Right lobe of liver (tissue), 6 donors: ENCODE measurements at regions not wholly inside any gene's neighbourhood (a gene's known extent, or its start where the extent isn't known, plus 50 kb on each side); places are given as distances from the start of the nearest gene placed in this dataset.

Experiments used
- ATAC-seq, 4 donors: fragments of 200-7000 bp; cut with Tn5 transposase; one replicate each; pipeline ENCODE4 v1.9.1; 2020; ENCODE audit warnings: mild to moderate bottlenecking in 4 of 4, moderate library complexity in 4 of 4
- DNase-seq, 3 donors: peaks; one replicate each; pipeline ENCODE4 v3.0.0-alpha.2; 2020
- H3K27ac ChIP-seq, 3 donors: fragments of 200-600 bp; one replicate each; pipeline ENCODE4 v1.8.0; 2022
- H3K27me3 ChIP-seq, 2 donors: fragments of 200-600 bp; one replicate each; pipeline ENCODE4 v1.8.0; 2022
- H3K36me3 ChIP-seq, 4 donors: fragments of 200-600 bp; sonication (generic) in 1 of 4; one replicate each; pipeline versions ENCODE4 v1.5.1 to v1.8.0; 2017 to 2022; ENCODE audit warnings: control low read depth in 1 of 4
- H3K4me1 ChIP-seq, 4 donors: fragments of 200-600 bp; sonication (generic) in 1 of 4; one replicate each; pipeline versions ENCODE4 v1.5.1 to v1.8.0; 2017 to 2022; ENCODE audit warnings: control low read depth in 1 of 4
- H3K4me3 ChIP-seq, 3 donors: fragments of 200-600 bp; one replicate each; pipeline ENCODE4 v1.8.0; 2022
- H3K9me3 ChIP-seq, 4 donors: fragments of 200-600 bp; sonication (generic) in 1 of 4; one replicate each; pipeline versions ENCODE4 v1.5.1 to v1.8.0; 2017 to 2022; ENCODE audit warnings: control low read depth in 1 of 4
- CTCF ChIP-seq, 4 donors: fragments of 200-600 bp in 3 of 4; fragments of 450-650 bp in 1 of 4; IDR thresholded peaks; one replicate each; pipeline versions ENCODE4 v1.5.1 to v1.8.0; 2016 to 2022; ENCODE audit warnings: antibody characterized with exemption in 4 of 4, mild to moderate bottlenecking in 2 of 4
- POLR2A ChIP-seq: fragments of 450-650 bp; IDR thresholded peaks from one replicate; pipeline ENCODE4 v1.6.1; 2017; ENCODE audit warnings: antibody characterized with exemption, mild to moderate bottlenecking
- WGBS: methylation state at CpG from one replicate; pipeline ENCODE4 v1.1.6; 2018; ENCODE audit warnings: low coverage, low lambda C conversion rate; ENCODE audit not compliant: insufficient coverage; ENCODE audit errors: missing lambda C conversion rate; 5-methylcytosine and 5-hydroxymethylcytosine counted together
- intact Hi-C, 2 donors: fragments of 100-400 bp; cut with DNase I; formaldehyde crosslinking; loops; one replicate each; pipeline versions ENCODE4 v1.11.2 to v1.14.1; 2022
- donor health status: DM: no; HTN: yes; CAD: no.
- donor health status: DM: no; HTN: no; CAD: no.
- donor health status: DM: no; HTN: no; CAD: no.
- donor health status: DM: no; HTN: yes; CAD: no.
- donor health status: DM: no; HTN: yes; CAD: no.

GRCh38 chr13:81314461-81314860, 973.5 kb upstream of the SPRY2 start:
- intact Hi-C loops, result no loop called here
- H3K36me3 ChIP-seq, result no peaks in the 10 kb centered on the region
- ATAC-seq (no peak), DNase-seq (no peak)
- WGBS, result 63% methylated on average over 3 of the region's 3 CpGs
- H3K27me3 ChIP-seq, result no peaks in the 10 kb centered on the region
- H3K9me3 ChIP-seq, result no peaks in the 10 kb centered on the region
- no peaks in the 10 kb centered on the region for H3K4me1 ChIP-seq
- no peak overlapping the region for H3K27ac ChIP-seq
- TF ChIP-seq CTCF (IDR thresholded peaks at IDR 0.05), result no peak
- TF ChIP-seq POLR2A, result no peak
- H3K4me3 ChIP-seq, result no peak overlapping the region

GRCh38 chr13:81305928-81306327, 965.0 kb upstream of the SPRY2 start:
- intact Hi-C loops, result no loop called here
- H3K9me3 ChIP-seq, result no peaks in the 10 kb centered on the region
- no peak overlapping the region for H3K27ac ChIP-seq
- TF ChIP-seq CTCF (IDR thresholded peaks at IDR 0.05) (no peak), POLR2A (no peak)
- H3K4me1 ChIP-seq, result no peaks in the 10 kb centered on the region
- no peaks in the 10 kb centered on the region for H3K27me3 ChIP-seq
- H3K36me3 ChIP-seq, result no peaks in the 10 kb centered on the region
- no peak overlapping the region for H3K4me3 ChIP-seq
- ATAC-seq, result no peak
- DNase-seq, result no peak

GRCh38 chr13:81304121-81304659, 963.3 kb upstream of the SPRY2 start:
- WGBS, result 51% methylated on average over 6 of the region's 6 CpGs
- Histone ChIP-seq H3K27ac (no peak overlapping the region), H3K9me3 (no peaks in the 10 kb centered on the region), H3K4me3 (no peak overlapping the region), H3K36me3 (no peaks in the 10 kb centered on the region), H3K4me1 (no peaks in the 10 kb centered on the region), H3K27me3 (no peaks in the 10 kb centered on the region)
- DNase-seq (no peak), ATAC-seq (no peak)
- TF ChIP-seq CTCF (IDR thresholded peaks at IDR 0.05), result no peak
- TF ChIP-seq POLR2A, result no peak
- intact Hi-C loops, result no loop called here

- ATAC-seq, result no peak
- 31% methylated on average over 2 of the region's 2 CpGs for WGBS
- no peak for TF ChIP-seq POLR2A
- TF ChIP-seq CTCF (IDR thresholded peaks at IDR 0.05), result no peak
- Histone ChIP-seq H3K27ac (no peak overlapping the region), H3K27me3 (no peaks in the 10 kb centered on the region), H3K36me3 (no peaks in the 10 kb centered on the region), H3K9me3 (no peaks in the 10 kb centered on the region), H3K4me1 (no peaks in the 10 kb centered on the region), H3K4me3 (no peak overlapping the region)
- DNase-seq, result no peak
- intact Hi-C loops, result no loop called here
Observed at GRCh38 chr13:81302677-81303076, 961.8 kb upstream of the SPRY2 start.

GRCh38 chr13:81302125-81302524, 961.2 kb upstream of the SPRY2 start:
- intact Hi-C loops, result no loop called here
- ATAC-seq (no peak), DNase-seq (no peak)
- H3K4me3 ChIP-seq, result no peak overlapping the region
- H3K9me3 ChIP-seq, result no peaks in the 10 kb centered on the region
- no peak for TF ChIP-seq POLR2A
- TF ChIP-seq CTCF (IDR thresholded peaks at IDR 0.05), result no peak
- no peaks in the 10 kb centered on the region for H3K4me1 ChIP-seq
- H3K27ac ChIP-seq, result no peak overlapping the region
- H3K27me3 ChIP-seq, result no peaks in the 10 kb centered on the region
- no peaks in the 10 kb centered on the region for H3K36me3 ChIP-seq
